Activated naive CD4-positive, alpha-beta T cell treated with anti-CD3 and anti-CD28 coated beads, Interleukin-2, amount 50 U/mL, for 72 hours (primary cell): ENCODE measurements at regions not wholly inside any gene's neighbourhood (a gene's known extent, or its start where the extent isn't known, plus 50 kb on each side); places are given as distances from the start of the nearest gene placed in this dataset.
A peak's percentile ranks its signal among the peaks of the same experiment; 100 is the strongest.
"Not testable (repeated sequence)": the region's sequence is repeated elsewhere in the genome, so short reads cannot be mapped to it uniquely, and the experiment has no call there.

Source experiments
- ATAC-seq, 2 donors: fragments of 150-1000 bp; cut with Tn5 transposase; 2 replicates each; pipeline ENCODE4 v1.10.0; 2021; ENCODE audit warnings: mild to moderate bottlenecking in 2 of 2, moderate library complexity in 2 of 2
- DNase-seq, 2 donors: peaks; one replicate each; pipeline ENCODE4 v3.0.0; 2021 to 2022; ENCODE audit warnings: low spot score in 2 of 2
- H3K27ac Mint-ChIP-seq, 2 donors: one replicate each; pipeline ENCODE4 v1.8.0; 2022; ENCODE audit warnings: mild to moderate bottlenecking in 2 of 2, mixed read lengths in 2 of 2
- H3K36me3 Mint-ChIP-seq, 2 donors: one replicate each; pipeline ENCODE4 v1.8.0; 2022; ENCODE audit warnings: mixed read lengths in 2 of 2
- H3K9me3 Mint-ChIP-seq, 2 donors: one replicate each; pipeline ENCODE4 v1.8.0; 2022; ENCODE audit warnings: mixed read lengths in 2 of 2

- H3K36me3 Mint-ChIP-seq, result peaks cover 0 to 7% of the 10 kb centered on the region in 2 donors
- peaks cover 0 to 4% of the 10 kb centered on the region in 2 donors for H3K9me3 Mint-ChIP-seq
- DNase-seq (no peak), ATAC-seq (peak; percentile 28 to 34)
- no peak overlapping the region for H3K27ac Mint-ChIP-seq
Observed at GRCh38 chr9:110088099-110088498, 119.9 kb downstream of the C9orf152 start.

- DNase-seq (no peak), ATAC-seq (no peak)
- peaks cover 0 to 4% of the 10 kb centered on the region in 2 donors for H3K9me3 Mint-ChIP-seq
- no peak overlapping the region for H3K27ac Mint-ChIP-seq
- peaks cover 0 to 7% of the 10 kb centered on the region in 2 donors for H3K36me3 Mint-ChIP-seq
Observed at GRCh38 chr9:110089681-110090370, 118.1 kb downstream of the C9orf152 start.

DNA sequence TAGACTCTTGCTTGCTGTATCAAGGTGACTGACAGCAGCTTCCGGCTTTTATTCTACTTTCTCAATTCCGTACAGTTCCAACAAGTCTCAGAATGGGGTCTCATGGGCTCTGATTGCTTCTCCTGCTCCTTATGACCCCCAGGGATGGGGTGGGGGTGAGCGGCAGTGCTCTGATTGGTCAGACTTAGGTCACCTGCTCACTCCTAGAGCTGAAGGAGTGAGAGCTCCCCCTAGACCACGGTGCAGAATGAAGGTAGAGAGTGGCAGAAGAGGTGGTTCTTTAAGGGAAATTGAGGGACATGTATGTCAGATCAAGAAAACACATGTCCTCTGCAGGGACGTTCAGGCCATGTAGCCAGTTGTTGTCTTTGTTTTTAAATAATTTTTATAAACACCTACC is 115.2 kb downstream of the C9orf152 start:
- DNase-seq, result no peak
- Mint-ChIP-seq H3K9me3 (no peaks in the 10 kb centered on the region), H3K36me3 (peaks cover 0 to 7% of the 10 kb centered on the region in 2 donors), H3K27ac (peak overlapping the region in 1 of 2 donors; percentile 91)
- ATAC-seq, result no peak

DNA sequence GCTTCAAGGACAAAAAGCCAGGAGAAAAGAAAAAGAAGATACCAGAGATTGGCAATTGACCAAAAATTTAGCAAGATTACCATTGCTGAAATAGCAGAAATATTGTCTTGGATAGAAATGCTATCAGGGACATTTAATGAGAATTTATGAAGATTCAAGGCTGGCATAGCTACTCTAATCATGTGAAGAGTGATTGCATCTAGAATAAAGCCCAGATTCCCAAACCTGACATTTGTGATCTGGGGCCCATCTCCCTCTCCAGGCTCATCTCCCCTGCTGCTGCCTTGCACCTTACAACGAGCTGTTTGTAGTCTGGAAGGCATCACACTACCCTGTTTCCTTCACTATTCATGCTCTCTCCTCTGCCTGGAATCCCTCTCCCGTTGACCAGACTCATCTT is 114.5 kb downstream of the C9orf152 start:
- Mint-ChIP-seq H3K27ac (no peak overlapping the region), H3K36me3 (peaks cover 0 to 7% of the 10 kb centered on the region in 2 donors), H3K9me3 (no peaks in the 10 kb centered on the region)
- ATAC-seq, result no peak
- no peak for DNase-seq

- ATAC-seq (no peak), DNase-seq (no peak)
- Mint-ChIP-seq H3K27ac (no peak overlapping the region), H3K36me3 (peaks cover 0 to 7% of the 10 kb centered on the region in 2 donors), H3K9me3 (no peaks in the 10 kb centered on the region)
Observed at GRCh38 chr9:110093871-110094270, 114.1 kb downstream of the C9orf152 start.

DNA sequence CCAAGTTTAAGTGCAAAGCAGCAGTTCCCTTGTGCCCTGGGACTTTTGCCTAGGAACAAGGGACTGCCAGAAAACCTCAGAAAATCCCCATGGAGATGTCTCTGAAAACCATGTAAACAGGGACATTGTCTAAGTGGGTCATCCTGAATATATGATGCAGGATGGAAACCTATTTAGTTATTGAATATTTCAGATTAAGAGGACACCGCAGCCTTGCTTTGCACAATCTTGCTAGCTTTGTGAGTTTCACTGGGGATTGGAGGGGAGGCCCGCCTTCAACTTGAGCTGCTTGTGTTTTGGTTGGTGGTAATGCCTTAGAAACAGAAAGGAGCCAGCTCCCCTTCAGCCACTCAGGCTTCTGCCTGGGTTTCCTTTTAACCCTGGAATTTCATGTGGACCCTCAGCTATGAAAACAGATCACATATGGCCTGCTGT is 112.8 kb downstream of the C9orf152 start:
- H3K27ac Mint-ChIP-seq, result no peak overlapping the region
- DNase-seq (no peak), ATAC-seq (no peak)
- no peaks in the 10 kb centered on the region for H3K9me3 Mint-ChIP-seq
- peaks cover 0 to 7% of the 10 kb centered on the region in 2 donors for H3K36me3 Mint-ChIP-seq

- peaks cover 0 to 6% of the 10 kb centered on the region in 2 donors for H3K36me3 Mint-ChIP-seq
- ATAC-seq (no peak), DNase-seq (no peak)
- no peaks in the 10 kb centered on the region for H3K9me3 Mint-ChIP-seq
- H3K27ac Mint-ChIP-seq, result no peak overlapping the region
Observed at GRCh38 chr9:110095776-110096175, 112.2 kb downstream of the C9orf152 start.

- not testable (repeated sequence) for ATAC-seq, DNase-seq, H3K9me3 Mint-ChIP-seq, H3K36me3 Mint-ChIP-seq, H3K27ac Mint-ChIP-seq
Observed at GRCh38 chr9:110096674-110097073, 111.3 kb downstream of the C9orf152 start.

DNA sequence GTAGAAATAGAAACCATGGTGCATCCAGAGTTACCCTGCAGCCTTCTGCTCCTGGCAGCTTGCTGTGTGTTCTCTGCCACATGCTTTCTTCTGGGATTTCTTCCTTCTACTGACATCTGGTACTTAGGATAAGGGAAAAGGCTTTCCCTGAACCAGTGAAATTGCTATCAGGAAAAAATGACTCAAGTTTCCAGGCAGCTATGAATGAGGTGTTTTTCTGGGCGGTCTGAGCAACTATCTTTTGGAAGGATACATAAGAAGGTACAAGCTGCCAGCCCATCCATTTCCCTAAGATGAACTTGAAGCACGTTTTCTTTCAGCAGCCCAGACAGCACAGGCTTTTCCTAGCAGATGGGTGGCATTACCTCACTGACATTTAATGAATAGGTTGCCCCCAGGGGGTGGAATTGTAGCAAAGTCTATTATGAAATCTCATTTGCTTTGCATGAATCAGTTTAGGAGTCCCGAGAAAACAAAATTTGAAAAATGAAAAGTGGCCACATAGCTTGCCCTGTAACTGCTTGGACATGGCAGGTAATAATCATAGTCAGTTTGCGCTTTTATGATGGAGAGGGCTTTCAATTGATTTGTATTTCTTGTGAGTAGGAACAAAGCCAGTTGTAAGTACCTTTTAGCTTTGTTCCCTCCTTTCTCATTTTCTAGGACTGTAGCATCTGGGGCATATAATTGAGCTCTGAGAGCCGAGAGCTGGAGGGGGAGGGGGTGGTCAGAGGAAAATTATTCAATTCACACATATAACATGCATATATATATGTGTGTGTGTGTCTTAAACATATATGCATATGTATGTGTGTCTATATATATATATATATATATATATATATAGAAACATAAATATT is 108.5 kb downstream of the C9orf152 start:
- Mint-ChIP-seq H3K9me3 (no peaks in the 10 kb centered on the region), H3K27ac (no peak overlapping the region), H3K36me3 (peaks cover 4 to 5% of the 10 kb centered on the region in 2 donors)
- ATAC-seq (no peak), DNase-seq (no peak)

- Mint-ChIP-seq H3K27ac (peak overlapping the region in 1 of 2 donors; percentile 68), H3K36me3 (peaks cover 4 to 5% of the 10 kb centered on the region in 2 donors), H3K9me3 (no peaks in the 10 kb centered on the region)
- DNase-seq (no peak), ATAC-seq (no peak)
Observed at GRCh38 chr9:110101531-110102161, 106.3 kb downstream of the C9orf152 start.

DNA sequence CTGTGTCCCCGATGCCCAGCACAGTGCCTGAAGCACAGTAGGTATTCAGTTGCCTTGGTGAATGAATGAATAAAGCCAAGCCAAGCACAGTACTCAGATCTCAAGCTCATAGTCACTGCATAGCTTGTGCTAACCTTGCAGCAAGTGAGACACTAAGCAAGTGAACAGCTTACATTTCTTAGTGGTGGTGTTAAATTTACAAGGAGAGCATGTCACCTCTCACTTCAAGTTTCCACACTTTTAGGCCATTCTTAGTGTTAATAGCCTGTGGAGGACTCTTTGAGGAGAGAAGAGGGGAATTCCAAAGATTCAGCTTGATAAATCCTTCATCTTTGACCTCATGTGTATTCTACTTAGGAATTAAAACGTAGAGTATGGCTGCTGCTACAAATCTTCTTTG is 104.7 kb downstream of the C9orf152 start:
- Mint-ChIP-seq H3K9me3 (no peaks in the 10 kb centered on the region), H3K36me3 (peaks cover 4 to 5% of the 10 kb centered on the region in 2 donors), H3K27ac (no peak overlapping the region)
- ATAC-seq (no peak), DNase-seq (no peak)

- H3K36me3 Mint-ChIP-seq, result peaks cover 4 to 5% of the 10 kb centered on the region in 2 donors
- ATAC-seq (no peak), DNase-seq (no peak)
- H3K9me3 Mint-ChIP-seq, result no peaks in the 10 kb centered on the region
- no peak overlapping the region for H3K27ac Mint-ChIP-seq
Observed at GRCh38 chr9:110104261-110104809, 103.6 kb downstream of the C9orf152 start.

GRCh38 chr9:110105107-110105506 is 102.9 kb downstream of the C9orf152 start:
- ATAC-seq (no peak), DNase-seq (no peak)
- no peak overlapping the region for H3K27ac Mint-ChIP-seq
- no peaks in the 10 kb centered on the region for H3K9me3 Mint-ChIP-seq
- peaks cover 4 to 5% of the 10 kb centered on the region in 2 donors for H3K36me3 Mint-ChIP-seq

DNA sequence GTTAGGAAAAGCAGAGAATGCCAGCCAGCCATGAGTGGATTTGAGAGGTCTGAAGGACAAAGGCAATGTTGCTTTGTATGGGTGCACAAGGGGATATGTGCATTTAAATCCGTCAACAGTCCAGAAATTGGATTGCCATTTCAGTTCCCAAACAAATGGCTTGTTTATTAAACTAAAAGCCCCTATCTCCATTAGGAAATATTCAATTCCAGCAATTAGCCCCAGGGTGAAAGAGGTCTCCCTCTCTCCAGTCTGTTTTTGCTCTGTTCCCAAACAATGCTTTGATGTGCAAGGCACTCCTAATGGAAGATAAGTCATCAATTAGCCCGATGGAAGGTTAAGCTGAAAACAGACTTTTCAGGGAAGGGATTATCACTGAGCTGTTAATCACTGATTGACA is 101.3 kb downstream of the C9orf152 start:
- Mint-ChIP-seq H3K9me3 (no peaks in the 10 kb centered on the region), H3K36me3 (peaks cover 4 to 5% of the 10 kb centered on the region in 2 donors), H3K27ac (no peak overlapping the region)
- ATAC-seq (no peak), DNase-seq (no peak)

GRCh38 chr9:110109333-110110092 is 98.4 kb downstream of the C9orf152 start:
- ATAC-seq (no peak), DNase-seq (no peak)
- Mint-ChIP-seq H3K36me3 (no peaks in the 10 kb centered on the region), H3K27ac (no peak overlapping the region), H3K9me3 (no peaks in the 10 kb centered on the region)

GRCh38 chr9:110110154-110110553 is 97.8 kb downstream of the C9orf152 start:
- H3K36me3 Mint-ChIP-seq, result no peaks in the 10 kb centered on the region
- DNase-seq (no peak), ATAC-seq (no peak)
- no peaks in the 10 kb centered on the region for H3K9me3 Mint-ChIP-seq
- no peak overlapping the region for H3K27ac Mint-ChIP-seq
